OCI-LY3 (cell line): ENCODE measurements at regions not wholly inside any gene's neighbourhood (a gene's known extent, or its start where the extent isn't known, plus 50 kb on each side); places are given as distances from the start of the nearest gene placed in this dataset.
"Not testable (repeated sequence)": the region's sequence is repeated elsewhere in the genome, so short reads cannot be mapped to it uniquely, and the experiment has no call there.

ENCODE experiments used
- H2AFZ ChIP-seq: fragments of 200-600, 300-600 bp; shearing (Covaris generic); 2 replicates; pipeline ENCODE4 v1.6.0; 2014; ENCODE audit warnings: antibody characterized with exemption, low read depth, low read length
- H3K27ac ChIP-seq: fragments of 200-600, 300-600 bp; sonication (generic); 2 replicates; pipeline ENCODE4 v1.5.1; 2014; ENCODE audit warnings: mild to moderate bottlenecking, low read length, moderate library complexity, mixed read lengths
- H3K27me3 ChIP-seq: fragments of 200-600, 300-600 bp; sonication (generic); 2 replicates; pipeline ENCODE4 v1.6.1; 2014; ENCODE audit warnings: low read depth, low read length, mixed read lengths
- H3K36me3 ChIP-seq: fragments of 200-600, 300-600 bp; sonication (generic); replicated peaks from 2 replicates; pipeline ENCODE3; 2014; ENCODE audit warnings: low read depth, low read length, mixed read lengths
- H3K4me1 ChIP-seq: fragments of 300-600, 200-600 bp; sonication (generic); 2 replicates; pipeline ENCODE4 v1.6.1; 2014; ENCODE audit warnings: low read length, mixed read lengths
- H3K4me2 ChIP-seq: fragments of 200-600, 300-600 bp; sonication (generic); 2 replicates; pipeline ENCODE4 v1.6.1; 2014; ENCODE audit warnings: low read length, mixed read lengths
- H3K4me3 ChIP-seq: fragments of 300-600, 200-600 bp; sonication (generic); 2 replicates; pipeline ENCODE4 v1.5.1; 2014; ENCODE audit warnings: antibody characterized with exemption, mild to moderate bottlenecking, low read length, moderate library complexity
- H3K79me2 ChIP-seq: fragments of 300-600, 200-600 bp; shearing (Covaris generic); 2 replicates; pipeline ENCODE4 v1.6.1; 2014; ENCODE audit warnings: mild to moderate bottlenecking, low read length, mixed read lengths
- H3K9ac ChIP-seq: fragments of 300-600, 200-600 bp; shearing (Covaris generic); 2 replicates; pipeline ENCODE4 v1.6.0; 2014; ENCODE audit warnings: mild to moderate bottlenecking, low read length, moderate library complexity
- H3K9me3 ChIP-seq: fragments of 200-600, 300-600 bp; shearing (Covaris generic); 2 replicates; pipeline ENCODE4 v1.6.1; 2014; ENCODE audit warnings: low read length, mixed read lengths; ENCODE audit not compliant: insufficient read depth
- H4K20me1 ChIP-seq: fragments of 200-600, 300-600 bp; sonication (generic); 2 replicates; pipeline ENCODE4 v1.6.1; 2016; ENCODE audit warnings: low read length, mixed read lengths; ENCODE audit not compliant: insufficient read depth
- EZH2phosphoT487 ChIP-seq: fragments of 200-600 bp; shearing (Covaris generic); IDR thresholded peaks from 2 replicates; pipeline ENCODE4 v1.6.1; 2018; ENCODE audit warnings: antibody characterized with exemption, mixed run types, low read depth
- TF ChIP-seq, protein P1 (sequence below): fragments of 200-600, 300-600 bp; sonication (generic); IDR thresholded peaks from 2 replicates; pipeline ENCODE4 v1.5.1; 2014; ENCODE audit warnings: antibody characterized with exemption, low read length, low read depth

DNA sequence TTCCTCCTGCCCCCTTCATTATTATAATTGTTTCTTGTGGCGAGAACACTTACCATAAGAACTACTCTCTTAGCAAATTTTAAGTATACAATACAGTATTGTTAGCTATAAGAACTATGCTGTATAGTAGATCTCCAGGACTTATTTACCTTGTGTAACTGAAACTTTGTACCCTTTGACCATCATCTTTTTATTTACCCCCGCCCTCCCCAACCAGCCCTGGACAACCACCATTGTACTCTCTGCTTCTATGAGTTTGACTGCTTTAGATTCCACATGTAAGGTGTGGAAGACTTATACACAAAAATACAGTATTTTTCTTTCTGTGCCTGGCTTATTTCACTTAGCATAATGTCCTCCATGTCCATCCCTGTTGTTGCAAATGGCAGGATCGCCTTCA lies 161.1 kb downstream of the PHF8 start:
- no peak for TF ChIP-seq EZH2phosphoT487
- TF ChIP-seq, protein P1, sequence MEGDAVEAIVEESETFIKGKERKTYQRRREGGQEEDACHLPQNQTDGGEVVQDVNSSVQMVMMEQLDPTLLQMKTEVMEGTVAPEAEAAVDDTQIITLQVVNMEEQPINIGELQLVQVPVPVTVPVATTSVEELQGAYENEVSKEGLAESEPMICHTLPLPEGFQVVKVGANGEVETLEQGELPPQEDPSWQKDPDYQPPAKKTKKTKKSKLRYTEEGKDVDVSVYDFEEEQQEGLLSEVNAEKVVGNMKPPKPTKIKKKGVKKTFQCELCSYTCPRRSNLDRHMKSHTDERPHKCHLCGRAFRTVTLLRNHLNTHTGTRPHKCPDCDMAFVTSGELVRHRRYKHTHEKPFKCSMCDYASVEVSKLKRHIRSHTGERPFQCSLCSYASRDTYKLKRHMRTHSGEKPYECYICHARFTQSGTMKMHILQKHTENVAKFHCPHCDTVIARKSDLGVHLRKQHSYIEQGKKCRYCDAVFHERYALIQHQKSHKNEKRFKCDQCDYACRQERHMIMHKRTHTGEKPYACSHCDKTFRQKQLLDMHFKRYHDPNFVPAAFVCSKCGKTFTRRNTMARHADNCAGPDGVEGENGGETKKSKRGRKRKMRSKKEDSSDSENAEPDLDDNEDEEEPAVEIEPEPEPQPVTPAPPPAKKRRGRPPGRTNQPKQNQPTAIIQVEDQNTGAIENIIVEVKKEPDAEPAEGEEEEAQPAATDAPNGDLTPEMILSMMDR = no peak

DNA sequence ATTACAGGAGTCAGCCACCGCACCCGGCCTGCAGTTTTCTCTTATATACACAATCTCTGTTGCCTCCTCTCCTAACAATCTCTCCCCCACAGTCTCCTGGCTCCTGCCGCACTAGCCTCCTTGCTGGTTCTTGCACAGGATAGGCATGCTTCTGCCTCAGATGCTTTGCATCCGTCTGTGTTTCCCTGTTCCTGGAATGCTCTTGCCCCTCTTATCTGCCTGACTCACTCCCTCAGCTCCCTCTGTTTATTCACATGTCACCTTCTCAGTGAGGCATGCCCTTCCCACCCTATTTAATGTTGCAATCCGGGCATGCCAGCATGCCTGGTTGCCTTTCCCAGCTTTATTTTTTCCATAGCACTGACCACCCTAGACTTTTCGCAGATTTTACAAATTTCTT lies 161.9 kb downstream of the PHF8 start:
- H3K36me3 ChIP-seq = no peaks in the 10 kb centered on the region
- no peak overlapping the region for H3K9ac ChIP-seq
- no peaks in the 10 kb centered on the region for H3K4me1 ChIP-seq
- no peak overlapping the region for H3K4me3 ChIP-seq
- no peaks in the 10 kb centered on the region for H4K20me1 ChIP-seq
- H3K27ac ChIP-seq = no peak overlapping the region
- no peaks in the 10 kb centered on the region for H3K79me2 ChIP-seq
- H3K9me3 ChIP-seq = no peaks in the 10 kb centered on the region
- TF ChIP-seq, protein P1 = no peak
- no peak for TF ChIP-seq EZH2phosphoT487
- no peak overlapping the region for H3K4me2 ChIP-seq
- H3K27me3 ChIP-seq = peaks cover 6% of the 10 kb centered on the region; the same call in 1 of the 2 replicates
- no peak overlapping the region for H2AFZ ChIP-seq

More for the DNA sequence above, 161.1 kb downstream of the PHF8 start:
- H3K4me3 ChIP-seq = no peak overlapping the region
- no peaks in the 10 kb centered on the region for H3K9me3 ChIP-seq
- H3K27me3 ChIP-seq = peaks cover 6% of the 10 kb centered on the region; the same call in 1 of the 2 replicates
- H3K4me2 ChIP-seq = no peak overlapping the region
- no peak overlapping the region for H3K9ac ChIP-seq
- H3K4me1 ChIP-seq = no peaks in the 10 kb centered on the region
- H3K36me3 ChIP-seq = no peaks in the 10 kb centered on the region
- H4K20me1 ChIP-seq = no peaks in the 10 kb centered on the region
- no peaks in the 10 kb centered on the region for H3K79me2 ChIP-seq
- H3K27ac ChIP-seq = no peak overlapping the region
- H2AFZ ChIP-seq = no peak overlapping the region

DNA sequence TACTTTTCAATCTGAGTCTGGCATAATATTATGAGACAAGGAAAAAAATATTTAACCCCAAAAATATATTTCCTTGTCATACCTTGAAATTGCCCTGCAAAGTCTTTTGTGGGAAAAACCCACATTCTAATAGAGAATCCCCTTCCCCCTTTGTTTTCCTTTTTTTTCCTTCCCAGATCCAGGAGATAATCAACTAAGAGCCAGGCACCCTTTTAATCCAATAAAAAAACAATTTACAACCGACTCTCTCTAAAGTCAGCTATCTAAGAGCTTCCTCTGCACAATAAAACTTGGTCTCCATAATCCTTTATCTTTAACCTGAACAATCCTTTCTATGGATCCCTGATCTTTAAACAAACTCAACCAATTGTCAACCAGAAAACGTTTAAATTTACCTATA lies 163.5 kb downstream of the PHF8 start:
- not testable (repeated sequence) for H3K27ac ChIP-seq, H3K36me3 ChIP-seq, H4K20me1 ChIP-seq, H3K27me3 ChIP-seq, H3K79me2 ChIP-seq, H3K9ac ChIP-seq, H3K4me3 ChIP-seq, H3K4me1 ChIP-seq, H2AFZ ChIP-seq, H3K9me3 ChIP-seq, H3K4me2 ChIP-seq

DNA sequence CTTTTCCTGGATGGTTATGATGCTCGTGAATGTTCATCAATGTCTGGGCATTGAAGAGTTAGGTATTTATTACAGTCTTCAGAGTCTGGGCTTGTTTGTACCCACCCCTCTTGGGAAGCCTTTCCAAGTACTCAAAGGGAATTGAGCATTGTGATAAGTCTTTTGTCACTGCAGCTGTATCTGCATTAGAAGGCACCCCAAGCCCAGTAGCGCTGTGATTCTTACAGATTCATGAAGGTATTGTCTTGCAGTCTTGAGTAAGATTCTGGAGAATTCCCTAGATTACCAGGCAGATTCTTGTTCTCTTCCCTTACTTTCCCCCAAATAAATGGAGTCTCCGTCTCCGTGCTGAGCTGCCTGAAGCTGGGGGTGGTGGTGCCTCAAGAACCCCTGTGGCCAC lies 173.4 kb upstream of the HUWE1 start:
- no peaks in the 10 kb centered on the region for H3K9me3 ChIP-seq
- no peak overlapping the region for H2AFZ ChIP-seq
- H3K36me3 ChIP-seq = no peaks in the 10 kb centered on the region
- H3K27ac ChIP-seq = no peak overlapping the region
- H3K79me2 ChIP-seq = no peaks in the 10 kb centered on the region
- no peak overlapping the region for H3K4me2 ChIP-seq
- no peaks in the 10 kb centered on the region for H3K27me3 ChIP-seq
- H3K4me3 ChIP-seq = no peak overlapping the region
- no peaks in the 10 kb centered on the region for H4K20me1 ChIP-seq
- TF ChIP-seq EZH2phosphoT487 = no peak
- TF ChIP-seq, protein P1 = no peak
- no peaks in the 10 kb centered on the region for H3K4me1 ChIP-seq
- H3K9ac ChIP-seq = no peak overlapping the region
